HEK293T (cell line): ENCODE measurements at regions not wholly inside any gene's neighbourhood (a gene's known extent, or its start where the extent isn't known, plus 50 kb on each side); places are given as distances from the start of the nearest gene placed in this dataset.

Source experiments
- BHLHE40 ChIP-seq: fragments of 450-650 bp; IDR thresholded peaks from 2 replicates; pipeline ENCODE4 v1.6.1; 2016; ENCODE audit warnings: mild to moderate bottlenecking, moderate library complexity, borderline replicate concordance
- FOXK2 ChIP-seq: fragments of 450-650 bp; IDR thresholded peaks from 2 replicates; pipeline ENCODE4 v1.6.1; 2016; ENCODE audit warnings: mild to moderate bottlenecking
- FOXM1 ChIP-seq: fragments of 450-650 bp; IDR thresholded peaks from 2 replicates; pipeline ENCODE4 v1.6.1; 2017; ENCODE audit warnings: mild to moderate bottlenecking, borderline replicate concordance
- HDGF ChIP-seq: fragments of 450-650 bp; IDR thresholded peaks from 2 replicates; pipeline ENCODE4 v1.6.1; 2017; ENCODE audit warnings: antibody characterized with exemption, borderline replicate concordance
- LEF1 ChIP-seq: fragments of 450-650 bp; IDR thresholded peaks from 2 replicates; pipeline ENCODE4 v1.6.1; 2017; ENCODE audit warnings: mild to moderate bottlenecking, borderline replicate concordance

- no peak for TF ChIP-seq FOXK2
- TF ChIP-seq FOXM1, result no peak
- TF ChIP-seq BHLHE40, result no peak
- no peak for TF ChIP-seq HDGF
- no peak for TF ChIP-seq LEF1
Measured at GRCh38 chr1:170407138-170407537, 124.8 kb upstream of the GORAB start.
